Hepatocyte (in vitro differentiated cells): ENCODE measurements at regions not wholly inside any gene's neighbourhood (a gene's known extent, or its start where the extent isn't known, plus 50 kb on each side); places are given as distances from the start of the nearest gene placed in this dataset.

Experiments used
- DNase-seq: peaks from one replicate; pipeline ENCODE4 v3.0.0-alpha.2; 2016; ENCODE audit warnings: low spot score
- H2AFZ ChIP-seq: fragments of 200-600 bp; sonication (generic); 2 replicates; pipeline ENCODE4 v1.6.0; 2016; ENCODE audit warnings: antibody characterized with exemption, mild to moderate bottlenecking
- H3K27ac ChIP-seq: fragments of 200-600 bp; sonication (generic); 2 replicates; pipeline ENCODE4 v1.5.1; 2016; ENCODE audit warnings: mild to moderate bottlenecking
- H3K27me3 ChIP-seq: fragments of 200-600 bp; sonication (generic); 2 replicates; pipeline ENCODE4 v1.6.1; 2016
- H3K36me3 ChIP-seq: fragments of 200-600 bp; sonication (generic); replicated peaks from 2 replicates; pipeline ENCODE4 v1.5.1; 2016; ENCODE audit warnings: low read depth; ENCODE audit not compliant: insufficient read depth
- H3K4me1 ChIP-seq: fragments of 200-600 bp; sonication (generic); 2 replicates; pipeline ENCODE4 v1.5.1; 2016; ENCODE audit warnings: mild to moderate bottlenecking, moderate library complexity; ENCODE audit not compliant: insufficient read depth
- H3K4me2 ChIP-seq: fragments of 200-600 bp; sonication (generic); 2 replicates; pipeline ENCODE4 v1.6.0; 2016
- H3K4me3 ChIP-seq: fragments of 200-600 bp; sonication (generic); 2 replicates; pipeline ENCODE4 v1.5.1; 2016; ENCODE audit warnings: mild to moderate bottlenecking
- H3K79me2 ChIP-seq: fragments of 200-600 bp; sonication (generic); 2 replicates; pipeline ENCODE4 v1.6.0; 2017; ENCODE audit warnings: mild to moderate bottlenecking
- H3K9me2 ChIP-seq: fragments of 200-600 bp; sonication (generic); replicated peaks from 2 replicates; pipeline ENCODE4 v1.6.0; 2017; ENCODE audit warnings: mild to moderate bottlenecking; ENCODE audit not compliant: insufficient read depth
- H3K9me3 ChIP-seq: fragments of 200-600 bp; sonication (generic); 2 replicates; pipeline ENCODE4 v1.5.1; 2016; ENCODE audit warnings: low read depth, mild to moderate bottlenecking
- H4K20me1 ChIP-seq: fragments of 200-600 bp; sonication (generic); 2 replicates; pipeline ENCODE4 v1.6.0; 2016; ENCODE audit warnings: mild to moderate bottlenecking; ENCODE audit not compliant: insufficient read depth, poor library complexity, severe bottlenecking
- EZH2 ChIP-seq: fragments of 200-600 bp; sonication (generic); IDR thresholded peaks from 2 replicates; pipeline ENCODE4 v1.6.1; 2016; ENCODE audit warnings: antibody characterized with exemption, mild to moderate bottlenecking, borderline replicate concordance
- EZH2phosphoT487 ChIP-seq: fragments of 200-600 bp; sonication (generic); IDR thresholded peaks from one replicate; pipeline ENCODE4 v1.6.1; 2018; ENCODE audit warnings: antibody characterized with exemption, mild to moderate bottlenecking, low read depth, moderate library complexity; ENCODE audit not compliant: unreplicated experiment, severe bottlenecking
- WGBS: methylation state at CpG from one replicate; pipeline ENCODE4 v1.1.6; 2016; ENCODE audit warnings: low lambda C conversion rate; ENCODE audit errors: missing lambda C conversion rate; 5-methylcytosine and 5-hydroxymethylcytosine counted together
- TF ChIP-seq, protein P1 (sequence below): fragments of 200-600 bp; sonication (generic); IDR thresholded peaks from 2 replicates; pipeline ENCODE4 v1.5.1; 2016; ENCODE audit warnings: antibody characterized with exemption, mild to moderate bottlenecking; ENCODE audit not compliant: poor library complexity

DNA sequence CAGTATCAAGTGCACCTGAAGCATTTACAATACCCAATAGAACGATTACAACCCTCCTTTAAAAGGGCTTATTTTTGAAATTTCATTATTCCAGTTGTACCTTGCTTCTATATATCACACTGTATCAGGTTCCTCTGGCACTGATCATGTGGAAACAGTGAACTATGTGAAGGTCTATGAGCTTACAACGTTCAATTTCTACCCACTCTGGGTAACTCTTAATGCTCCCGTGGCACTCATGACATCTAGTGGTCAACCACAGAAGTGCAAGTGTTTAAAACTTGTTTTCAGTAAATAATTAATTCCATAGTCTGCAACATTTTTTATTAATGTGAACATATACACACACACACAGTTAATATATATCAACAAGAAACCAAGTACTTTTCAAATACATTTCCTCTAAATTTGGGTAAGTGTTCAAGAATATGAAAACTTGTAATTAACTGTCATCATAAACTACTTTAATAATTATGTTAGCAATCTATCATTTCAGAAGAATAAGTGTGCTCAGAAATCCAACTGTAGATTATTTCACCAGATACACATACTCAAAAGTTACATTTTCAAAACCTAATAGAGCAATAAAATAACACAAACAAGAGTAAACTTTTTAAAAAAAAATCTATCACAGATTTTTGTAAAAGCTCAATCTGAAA, 61.0 kb downstream of the MPP7 start:
- Histone ChIP-seq H2AFZ (no peak overlapping the region), H3K36me3 (no peaks in the 10 kb centered on the region), H4K20me1 (no peaks in the 10 kb centered on the region), H3K9me2 (no peaks in the 10 kb centered on the region), H3K9me3 (no peaks in the 10 kb centered on the region), H3K79me2 (no peaks in the 10 kb centered on the region), H3K4me3 (no peak overlapping the region), H3K27ac (no peak overlapping the region), H3K27me3 (no peaks in the 10 kb centered on the region), H3K4me2 (no peak overlapping the region), H3K4me1 (no peaks in the 10 kb centered on the region)
- peak; percentile 79 for DNase-seq
- WGBS, result 2% methylated on average over 3 of the region's 3 CpGs
- TF ChIP-seq EZH2phosphoT487 (no peak), EZH2 (no peak)
- TF ChIP-seq, protein P1, sequence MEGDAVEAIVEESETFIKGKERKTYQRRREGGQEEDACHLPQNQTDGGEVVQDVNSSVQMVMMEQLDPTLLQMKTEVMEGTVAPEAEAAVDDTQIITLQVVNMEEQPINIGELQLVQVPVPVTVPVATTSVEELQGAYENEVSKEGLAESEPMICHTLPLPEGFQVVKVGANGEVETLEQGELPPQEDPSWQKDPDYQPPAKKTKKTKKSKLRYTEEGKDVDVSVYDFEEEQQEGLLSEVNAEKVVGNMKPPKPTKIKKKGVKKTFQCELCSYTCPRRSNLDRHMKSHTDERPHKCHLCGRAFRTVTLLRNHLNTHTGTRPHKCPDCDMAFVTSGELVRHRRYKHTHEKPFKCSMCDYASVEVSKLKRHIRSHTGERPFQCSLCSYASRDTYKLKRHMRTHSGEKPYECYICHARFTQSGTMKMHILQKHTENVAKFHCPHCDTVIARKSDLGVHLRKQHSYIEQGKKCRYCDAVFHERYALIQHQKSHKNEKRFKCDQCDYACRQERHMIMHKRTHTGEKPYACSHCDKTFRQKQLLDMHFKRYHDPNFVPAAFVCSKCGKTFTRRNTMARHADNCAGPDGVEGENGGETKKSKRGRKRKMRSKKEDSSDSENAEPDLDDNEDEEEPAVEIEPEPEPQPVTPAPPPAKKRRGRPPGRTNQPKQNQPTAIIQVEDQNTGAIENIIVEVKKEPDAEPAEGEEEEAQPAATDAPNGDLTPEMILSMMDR, result peak; percentile 95

- Histone ChIP-seq H4K20me1 (no peaks in the 10 kb centered on the region), H3K4me1 (no peaks in the 10 kb centered on the region), H3K79me2 (no peaks in the 10 kb centered on the region), H3K4me2 (no peak overlapping the region), H3K9me3 (no peaks in the 10 kb centered on the region), H3K27me3 (no peaks in the 10 kb centered on the region), H3K36me3 (no peaks in the 10 kb centered on the region), H3K4me3 (no peak overlapping the region), H2AFZ (no peak overlapping the region), H3K27ac (no peak overlapping the region), H3K9me2 (no peaks in the 10 kb centered on the region)
- DNase-seq, result no peak
- 79% methylated on average over 2 of the region's 2 CpGs for WGBS
- TF ChIP-seq, protein P1, result no peak
- TF ChIP-seq EZH2 (no peak), EZH2phosphoT487 (no peak)
These were observed 62.5 kb downstream of the MPP7 start for GRCh38 chr10:28240400-28240799.

DNA sequence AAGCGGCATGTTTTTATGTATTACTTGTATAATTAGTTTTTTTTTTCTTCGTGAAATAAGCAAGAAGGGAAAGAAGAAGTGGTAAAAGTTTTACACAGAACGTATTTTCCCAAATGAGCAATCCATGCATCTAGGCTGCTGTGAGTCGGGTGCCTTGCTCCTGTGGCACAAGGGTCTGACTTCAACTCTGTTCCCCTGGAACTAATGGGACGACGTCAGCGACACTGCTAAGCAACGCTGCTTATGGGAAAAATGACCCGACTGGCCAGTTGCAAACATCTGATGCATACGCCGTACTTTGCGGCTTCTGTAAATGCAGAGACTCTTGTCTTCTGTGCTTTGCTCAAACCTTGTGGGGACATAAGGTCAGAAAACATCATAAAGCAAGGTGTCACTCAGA, 66.3 kb downstream of the MPP7 start:
- Histone ChIP-seq H3K79me2 (no peaks in the 10 kb centered on the region), H4K20me1 (no peaks in the 10 kb centered on the region), H3K9me2 (no peaks in the 10 kb centered on the region), H3K27ac (no peak overlapping the region), H3K9me3 (no peaks in the 10 kb centered on the region), H3K27me3 (no peaks in the 10 kb centered on the region), H3K4me3 (no peak overlapping the region), H2AFZ (no peak overlapping the region), H3K36me3 (no peaks in the 10 kb centered on the region), H3K4me1 (no peaks in the 10 kb centered on the region), H3K4me2 (no peak overlapping the region)
- 82% methylated on average over 12 of the region's 12 CpGs for WGBS
- TF ChIP-seq, protein P1, result no peak
- no peak for TF ChIP-seq EZH2
- TF ChIP-seq EZH2phosphoT487, result no peak
- DNase-seq, result no peak

GRCh38 chr10:28220811-28221210, 82.1 kb downstream of the MPP7 start:
- H2AFZ ChIP-seq, result no peak overlapping the region
- no peaks in the 10 kb centered on the region for H3K27me3 ChIP-seq
- peaks cover 8% of the 10 kb centered on the region for H3K4me1 ChIP-seq
- no peak for DNase-seq
- no peak overlapping the region for H3K4me3 ChIP-seq
- H3K79me2 ChIP-seq, result no peaks in the 10 kb centered on the region
- H3K9me2 ChIP-seq, result no peaks in the 10 kb centered on the region
- no peaks in the 10 kb centered on the region for H3K36me3 ChIP-seq
- no peaks in the 10 kb centered on the region for H3K9me3 ChIP-seq
- no peak for TF ChIP-seq EZH2phosphoT487
- TF ChIP-seq, protein P1, result no peak
- no peak for TF ChIP-seq EZH2
- H3K27ac ChIP-seq, result no peak overlapping the region
- no peaks in the 10 kb centered on the region for H4K20me1 ChIP-seq
- 49% methylated on average over 5 of the region's 5 CpGs for WGBS
- no peak overlapping the region for H3K4me2 ChIP-seq
